ENCODE measurements at regions not wholly inside any gene's neighbourhood (a gene's known extent, or its start where the extent isn't known, plus 50 kb on each side); places are given as distances from the start of the nearest gene placed in this dataset.

DNA sequence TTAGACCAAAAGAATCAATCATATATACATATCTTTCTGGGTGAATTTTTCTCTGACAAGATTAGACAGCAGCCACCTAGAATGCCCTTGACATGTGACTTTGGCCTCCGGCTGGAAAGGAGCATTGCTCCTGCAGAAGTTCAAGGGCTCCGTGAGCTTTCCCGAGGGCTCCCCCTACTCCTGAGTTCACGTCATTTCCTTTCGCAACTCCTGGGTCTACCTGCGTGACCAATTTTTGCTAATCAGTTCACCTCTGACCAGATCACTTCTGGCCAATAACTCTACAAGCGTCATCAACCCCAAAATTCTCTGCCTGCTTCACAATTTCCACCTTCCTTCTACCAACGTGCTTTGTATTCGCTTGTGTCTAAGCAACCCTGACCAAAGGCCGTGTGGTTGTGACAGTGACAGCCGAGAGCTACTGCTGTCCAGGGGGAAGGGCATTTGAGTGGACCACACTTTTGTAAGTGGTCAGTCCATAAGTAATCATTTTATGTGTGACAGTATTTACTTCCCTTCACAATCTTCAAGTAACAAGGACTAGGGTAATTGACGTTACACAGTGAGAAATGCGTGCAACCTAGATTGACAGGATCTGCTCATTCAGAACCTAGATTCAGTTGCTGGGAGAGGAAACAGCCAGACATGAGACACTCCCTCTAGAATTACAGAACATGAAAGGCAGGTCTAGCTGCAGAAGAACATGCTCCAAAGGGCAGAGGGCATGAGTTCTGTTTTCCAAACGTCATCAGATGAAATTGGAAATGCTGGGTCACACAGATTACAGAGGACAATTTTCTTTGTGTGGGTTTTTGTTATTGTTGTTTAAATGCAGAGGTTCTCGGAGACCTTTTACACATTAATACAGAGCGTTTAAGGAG, 145.9 kb upstream of the SPACA7 start:
- H3K27ac ChIP-seq = no peak overlapping the region
- H3K4me2 ChIP-seq = no peak overlapping the region
- H4K20me1 ChIP-seq (ENCODE audit: insufficient read depth, poor library complexity, severe bottlenecking) = no peaks in the 10 kb centered on the region
- no peak for DNase-seq (ENCODE audit: low spot score)
- H3K4me1 ChIP-seq (ENCODE audit: insufficient read depth) = no peaks in the 10 kb centered on the region
- no peaks in the 10 kb centered on the region for H3K36me3 ChIP-seq (replicated peaks; ENCODE audit: insufficient read depth, low read depth)
- H3K4me3 ChIP-seq = no peak overlapping the region
- H3K9me3 ChIP-seq (ENCODE audit: low read depth) = no peaks in the 10 kb centered on the region
- no peak for TF ChIP-seq EZH2phosphoT487 (IDR thresholded peaks at IDR 0.05; ENCODE audit: low read depth, severe bottlenecking, unreplicated experiment)
- TF ChIP-seq, protein P1, sequence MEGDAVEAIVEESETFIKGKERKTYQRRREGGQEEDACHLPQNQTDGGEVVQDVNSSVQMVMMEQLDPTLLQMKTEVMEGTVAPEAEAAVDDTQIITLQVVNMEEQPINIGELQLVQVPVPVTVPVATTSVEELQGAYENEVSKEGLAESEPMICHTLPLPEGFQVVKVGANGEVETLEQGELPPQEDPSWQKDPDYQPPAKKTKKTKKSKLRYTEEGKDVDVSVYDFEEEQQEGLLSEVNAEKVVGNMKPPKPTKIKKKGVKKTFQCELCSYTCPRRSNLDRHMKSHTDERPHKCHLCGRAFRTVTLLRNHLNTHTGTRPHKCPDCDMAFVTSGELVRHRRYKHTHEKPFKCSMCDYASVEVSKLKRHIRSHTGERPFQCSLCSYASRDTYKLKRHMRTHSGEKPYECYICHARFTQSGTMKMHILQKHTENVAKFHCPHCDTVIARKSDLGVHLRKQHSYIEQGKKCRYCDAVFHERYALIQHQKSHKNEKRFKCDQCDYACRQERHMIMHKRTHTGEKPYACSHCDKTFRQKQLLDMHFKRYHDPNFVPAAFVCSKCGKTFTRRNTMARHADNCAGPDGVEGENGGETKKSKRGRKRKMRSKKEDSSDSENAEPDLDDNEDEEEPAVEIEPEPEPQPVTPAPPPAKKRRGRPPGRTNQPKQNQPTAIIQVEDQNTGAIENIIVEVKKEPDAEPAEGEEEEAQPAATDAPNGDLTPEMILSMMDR (IDR thresholded peaks at IDR 0.05; ENCODE audit: poor library complexity) = no peak
- no peak for TF ChIP-seq EZH2 (IDR thresholded peaks at IDR 0.05; ENCODE audit: borderline replicate concordance)
- H3K79me2 ChIP-seq = no peaks in the 10 kb centered on the region
- peaks cover 7% of the 10 kb centered on the region for H3K27me3 ChIP-seq
- 77% methylated on average over 16 of the region's 16 CpGs for WGBS (ENCODE audit: low lambda C conversion rate, missing lambda C conversion rate)
- no peaks in the 10 kb centered on the region for H3K9me2 ChIP-seq (replicated peaks; ENCODE audit: insufficient read depth)
- H2AFZ ChIP-seq = no peak overlapping the region

DNA sequence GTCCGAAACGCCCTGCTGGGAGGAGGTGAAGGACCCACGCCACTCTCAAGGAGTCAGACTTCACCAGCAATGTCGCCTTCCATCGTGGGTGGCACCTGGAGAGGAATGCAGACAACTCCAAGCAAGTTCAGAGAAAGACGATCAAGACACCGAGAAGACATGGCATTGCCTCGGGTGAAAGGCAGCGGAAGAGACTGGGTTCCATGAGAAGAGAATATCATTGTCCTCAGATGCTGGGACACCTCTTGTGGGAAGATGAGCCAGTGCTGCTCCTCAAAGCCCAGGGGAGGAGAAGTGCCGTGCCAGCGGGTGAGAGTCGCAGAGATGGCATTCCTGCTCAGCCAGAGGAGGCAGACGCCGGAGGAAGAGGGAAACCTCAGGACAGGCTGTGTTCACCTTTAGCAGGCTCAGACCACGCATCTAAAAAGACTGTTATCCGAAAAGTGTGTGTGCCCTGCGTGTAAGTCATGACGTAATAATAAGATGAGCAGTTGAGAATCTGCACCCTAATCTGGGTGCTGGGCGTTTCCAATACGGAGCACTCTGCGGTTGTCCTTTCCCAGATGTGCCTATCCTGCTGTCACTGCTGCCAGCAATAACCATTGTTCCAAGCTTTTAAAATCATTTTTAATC, 144.6 kb upstream of the SPACA7 start:
- no peak overlapping the region for H3K4me2 ChIP-seq
- no peak for DNase-seq (ENCODE audit: low spot score)
- H3K9me2 ChIP-seq (replicated peaks; ENCODE audit: insufficient read depth) = no peaks in the 10 kb centered on the region
- H3K27ac ChIP-seq = no peak overlapping the region
- H3K36me3 ChIP-seq (replicated peaks; ENCODE audit: insufficient read depth, low read depth) = no peaks in the 10 kb centered on the region
- TF ChIP-seq, protein P1 (IDR thresholded peaks at IDR 0.05; ENCODE audit: poor library complexity) = no peak
- TF ChIP-seq EZH2 (IDR thresholded peaks at IDR 0.05; ENCODE audit: borderline replicate concordance) (no peak), EZH2phosphoT487 (IDR thresholded peaks at IDR 0.05; ENCODE audit: low read depth, severe bottlenecking, unreplicated experiment) (no peak)
- H3K27me3 ChIP-seq = peaks cover 7% of the 10 kb centered on the region
- no peak overlapping the region for H3K4me3 ChIP-seq
- H3K4me1 ChIP-seq (ENCODE audit: insufficient read depth) = no peaks in the 10 kb centered on the region
- H3K79me2 ChIP-seq = no peaks in the 10 kb centered on the region
- WGBS (ENCODE audit: low lambda C conversion rate, missing lambda C conversion rate) = 92% methylated on average over 21 of the region's 21 CpGs
- H2AFZ ChIP-seq = no peak overlapping the region
- H3K9me3 ChIP-seq (ENCODE audit: low read depth) = no peaks in the 10 kb centered on the region
- no peaks in the 10 kb centered on the region for H4K20me1 ChIP-seq (ENCODE audit: insufficient read depth, poor library complexity, severe bottlenecking)

DNA sequence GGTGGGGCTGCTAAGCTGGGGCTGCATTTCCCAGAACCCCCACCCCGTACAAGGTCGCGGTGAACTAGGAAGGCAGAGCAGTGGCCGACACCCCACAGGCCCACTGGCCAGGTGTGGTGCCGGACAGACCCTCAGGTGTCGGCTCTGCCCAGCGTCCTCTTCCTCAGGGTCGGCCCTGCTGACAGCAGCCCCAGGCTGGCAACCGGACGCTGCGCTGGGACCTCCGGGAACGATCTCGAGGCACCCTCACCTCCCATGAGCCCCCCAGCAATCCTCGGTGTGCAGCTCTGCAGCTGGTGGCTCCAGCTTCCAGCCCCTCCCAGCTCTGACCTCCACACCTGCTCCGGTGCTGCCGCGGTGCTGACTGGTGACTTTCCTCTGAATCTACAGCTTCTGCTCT, 142.9 kb upstream of the SPACA7 start:
- TF ChIP-seq, protein P1 (IDR thresholded peaks at IDR 0.05; ENCODE audit: poor library complexity) = no peak
- no peak for TF ChIP-seq EZH2phosphoT487 (IDR thresholded peaks at IDR 0.05; ENCODE audit: low read depth, severe bottlenecking, unreplicated experiment)
- TF ChIP-seq EZH2 (IDR thresholded peaks at IDR 0.05; ENCODE audit: borderline replicate concordance) = no peak
- no peaks in the 10 kb centered on the region for H3K9me3 ChIP-seq (ENCODE audit: low read depth)

More for the DNA sequence above, 142.9 kb upstream of the SPACA7 start:
- H3K4me2 ChIP-seq = no peak overlapping the region
- H3K36me3 ChIP-seq (replicated peaks; ENCODE audit: insufficient read depth, low read depth) = no peaks in the 10 kb centered on the region
- H3K27ac ChIP-seq = no peak overlapping the region
- 93% methylated on average over 17 of the region's 18 CpGs for WGBS (ENCODE audit: low lambda C conversion rate, missing lambda C conversion rate)
- H4K20me1 ChIP-seq (ENCODE audit: insufficient read depth, poor library complexity, severe bottlenecking) = no peaks in the 10 kb centered on the region
- H3K9me2 ChIP-seq (replicated peaks; ENCODE audit: insufficient read depth) = no peaks in the 10 kb centered on the region
- H3K27me3 ChIP-seq = peaks cover 7% of the 10 kb centered on the region
- H2AFZ ChIP-seq = no peak overlapping the region
- H3K4me1 ChIP-seq (ENCODE audit: insufficient read depth) = no peaks in the 10 kb centered on the region
- no peak overlapping the region for H3K4me3 ChIP-seq
- no peaks in the 10 kb centered on the region for H3K79me2 ChIP-seq
- DNase-seq (ENCODE audit: low spot score) = no peak
